ENCODE measurements at regions not wholly inside any gene's neighbourhood (a gene's known extent, or its start where the extent isn't known, plus 50 kb on each side); places are given as distances from the start of the nearest gene placed in this dataset.
"Not testable (repeated sequence)": the region's sequence is repeated elsewhere in the genome, so short reads cannot be mapped to it uniquely, and the experiment has no call there.

GRCh38 chr3:118151164-118151563 is 883.5 kb downstream of the IGSF11 start:
- Mint-ChIP-seq H3K4me1 (ENCODE audit: low read depth) (no peaks in the 10 kb centered on the region), H3K27me3 (ENCODE audit: insufficient read depth) (no peaks in the 10 kb centered on the region), H3K36me3 (ENCODE audit: low read depth) (no peaks in the 10 kb centered on the region), H3K4me3 (no peak overlapping the region), H3K9me3 (peaks cover 70% of the 10 kb centered on the region), H3K27ac (no peak overlapping the region)
- no peak for DNase-seq
- no peak for TF ChIP-seq CTCF (IDR thresholded peaks at IDR 0.05)

GRCh38 chr3:118162627-118163588 is 871.7 kb downstream of the IGSF11 start:
- not testable (repeated sequence) for H3K4me3 Mint-ChIP-seq; H3K27ac Mint-ChIP-seq; H3K36me3 Mint-ChIP-seq (ENCODE audit: low read depth); H3K27me3 Mint-ChIP-seq (ENCODE audit: insufficient read depth); DNase-seq; H3K4me1 Mint-ChIP-seq (ENCODE audit: low read depth)
- peaks cover 32% of the 10 kb centered on the region for H3K9me3 Mint-ChIP-seq

DNA sequence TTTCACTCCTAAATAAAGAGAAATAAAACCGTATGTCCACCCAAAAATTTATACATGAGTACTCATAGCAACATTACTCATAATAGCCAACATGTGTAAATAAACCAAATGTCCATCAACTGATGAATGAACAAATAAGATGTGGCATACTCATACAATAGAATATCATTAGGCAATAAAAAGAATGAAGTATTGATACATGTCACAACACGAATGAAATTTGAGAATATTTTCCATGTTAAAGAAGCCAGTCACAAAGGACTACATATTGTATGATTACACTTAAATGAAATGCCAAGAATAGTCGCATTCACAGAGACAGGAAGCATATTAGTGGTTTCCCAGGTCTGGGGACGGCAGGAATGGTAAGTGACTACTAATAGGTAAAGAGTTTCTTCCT is 869.2 kb downstream of the IGSF11 start:
- H3K27me3 Mint-ChIP-seq (ENCODE audit: insufficient read depth): no peaks in the 10 kb centered on the region
- TF ChIP-seq CTCF (IDR thresholded peaks at IDR 0.05): no peak
- H3K9me3 Mint-ChIP-seq: peaks cover 31% of the 10 kb centered on the region
- H3K36me3 Mint-ChIP-seq (ENCODE audit: low read depth): no peaks in the 10 kb centered on the region
- H3K27ac Mint-ChIP-seq: no peak overlapping the region
- H3K4me1 Mint-ChIP-seq (ENCODE audit: low read depth): no peaks in the 10 kb centered on the region
- no peak for DNase-seq
- H3K4me3 Mint-ChIP-seq: no peak overlapping the region

DNA sequence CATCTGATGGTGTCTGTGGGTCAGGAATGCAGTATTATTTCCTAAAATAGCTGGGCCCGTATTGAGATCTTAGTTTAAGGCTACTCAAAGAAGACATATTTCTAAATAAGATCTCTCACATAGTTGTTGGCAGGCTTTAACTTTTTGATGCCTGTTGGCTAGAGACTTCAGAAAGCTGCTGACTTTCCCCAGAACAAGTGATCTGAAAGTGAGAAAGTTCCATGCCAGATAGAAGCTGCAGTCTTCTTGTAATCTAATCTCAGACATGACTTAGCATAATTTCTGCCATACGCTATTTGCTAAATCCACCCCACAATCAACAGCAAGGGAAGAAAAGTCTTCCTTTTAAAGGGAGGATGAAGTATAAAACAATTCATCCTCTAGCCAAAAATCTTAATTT is 867.1 kb downstream of the IGSF11 start:
- Mint-ChIP-seq H3K4me1 (ENCODE audit: low read depth) (no peaks in the 10 kb centered on the region), H3K9me3 (peaks cover 34% of the 10 kb centered on the region), H3K27ac (no peak overlapping the region), H3K4me3 (no peak overlapping the region), H3K36me3 (ENCODE audit: low read depth) (peaks cover 4% of the 10 kb centered on the region; the same call in 1 of the 2 replicates), H3K27me3 (ENCODE audit: insufficient read depth) (no peaks in the 10 kb centered on the region)
- TF ChIP-seq CTCF (IDR thresholded peaks at IDR 0.05): no peak
- DNase-seq: no peak

GRCh38 chr3:118168175-118168574 is 866.5 kb downstream of the IGSF11 start:
- Mint-ChIP-seq H3K27me3 (ENCODE audit: insufficient read depth) (no peaks in the 10 kb centered on the region), H3K4me1 (ENCODE audit: low read depth) (no peaks in the 10 kb centered on the region), H3K36me3 (ENCODE audit: low read depth) (peaks cover 4% of the 10 kb centered on the region; the same call in 1 of the 2 replicates), H3K4me3 (no peak overlapping the region), H3K9me3 (peaks cover 36% of the 10 kb centered on the region), H3K27ac (no peak overlapping the region)
- DNase-seq: no peak
- no peak for TF ChIP-seq CTCF (IDR thresholded peaks at IDR 0.05)

DNA sequence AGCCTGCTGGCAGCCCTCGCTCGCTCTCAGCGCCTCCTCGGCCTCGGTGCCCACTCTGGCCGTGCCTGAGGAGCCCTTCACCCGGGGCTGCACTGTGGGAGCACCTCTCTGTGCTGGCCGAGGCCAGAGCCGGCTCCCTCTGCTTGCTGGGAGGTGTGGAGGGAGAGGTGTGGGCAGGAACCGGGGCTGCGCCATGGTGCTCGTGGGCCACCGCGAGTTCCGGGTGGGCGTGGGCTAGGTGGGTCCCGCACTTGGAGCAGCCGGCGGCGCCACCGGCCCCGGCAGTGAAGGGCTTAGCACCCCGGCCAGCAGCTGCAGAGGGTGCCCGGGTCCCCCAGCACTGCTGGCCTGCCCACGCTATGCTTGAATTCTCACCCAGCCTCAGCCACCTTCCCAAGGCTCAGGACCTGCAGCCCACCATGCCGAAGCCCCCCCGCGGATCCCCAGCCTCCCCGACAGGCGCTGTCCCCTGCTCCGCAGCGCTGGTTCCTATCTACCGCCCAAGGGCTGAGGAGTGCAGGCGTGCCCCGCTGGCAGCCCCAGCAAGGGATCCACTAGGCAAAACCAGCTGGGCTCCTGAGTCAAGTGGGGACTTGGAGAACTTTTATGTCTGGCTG is 863.3 kb downstream of the IGSF11 start:
- no peak overlapping the region for H3K4me3 Mint-ChIP-seq

More for the DNA sequence above, 863.3 kb downstream of the IGSF11 start:
- H3K27ac Mint-ChIP-seq: no peak overlapping the region
- H3K27me3 Mint-ChIP-seq (ENCODE audit: insufficient read depth): no peaks in the 10 kb centered on the region
- no peak for DNase-seq
- peaks cover 47% of the 10 kb centered on the region for H3K9me3 Mint-ChIP-seq
- H3K36me3 Mint-ChIP-seq (ENCODE audit: low read depth): peaks cover 4% of the 10 kb centered on the region; the same call in 1 of the 2 replicates
- TF ChIP-seq CTCF (IDR thresholded peaks at IDR 0.05): no peak
- H3K4me1 Mint-ChIP-seq (ENCODE audit: low read depth): no peaks in the 10 kb centered on the region
